ENCODE measurements at regions not wholly inside any gene's neighbourhood (a gene's known extent, or its start where the extent isn't known, plus 50 kb on each side); places are given as distances from the start of the nearest gene placed in this dataset.

DNA sequence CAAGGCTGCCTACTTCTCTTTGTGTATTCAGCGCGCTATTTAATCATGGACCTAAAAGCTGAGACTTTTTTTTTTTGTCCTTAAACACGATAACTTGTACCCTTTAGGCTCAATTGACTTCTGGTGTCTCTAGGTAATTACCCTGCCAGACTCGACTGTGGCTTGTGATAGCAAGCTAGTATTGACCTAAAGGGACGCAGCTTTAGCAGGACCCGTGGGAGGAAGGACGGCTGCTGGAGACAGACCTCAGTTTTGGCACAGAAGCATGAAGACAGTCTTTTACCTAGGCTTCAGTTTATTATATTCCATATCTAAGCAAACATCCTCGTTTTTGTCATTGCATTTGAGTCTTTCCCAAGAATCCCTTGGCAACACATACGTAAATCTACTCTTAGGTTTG is 115.3 kb downstream of the SMC2 start:
- TF ChIP-seq, protein P1, sequence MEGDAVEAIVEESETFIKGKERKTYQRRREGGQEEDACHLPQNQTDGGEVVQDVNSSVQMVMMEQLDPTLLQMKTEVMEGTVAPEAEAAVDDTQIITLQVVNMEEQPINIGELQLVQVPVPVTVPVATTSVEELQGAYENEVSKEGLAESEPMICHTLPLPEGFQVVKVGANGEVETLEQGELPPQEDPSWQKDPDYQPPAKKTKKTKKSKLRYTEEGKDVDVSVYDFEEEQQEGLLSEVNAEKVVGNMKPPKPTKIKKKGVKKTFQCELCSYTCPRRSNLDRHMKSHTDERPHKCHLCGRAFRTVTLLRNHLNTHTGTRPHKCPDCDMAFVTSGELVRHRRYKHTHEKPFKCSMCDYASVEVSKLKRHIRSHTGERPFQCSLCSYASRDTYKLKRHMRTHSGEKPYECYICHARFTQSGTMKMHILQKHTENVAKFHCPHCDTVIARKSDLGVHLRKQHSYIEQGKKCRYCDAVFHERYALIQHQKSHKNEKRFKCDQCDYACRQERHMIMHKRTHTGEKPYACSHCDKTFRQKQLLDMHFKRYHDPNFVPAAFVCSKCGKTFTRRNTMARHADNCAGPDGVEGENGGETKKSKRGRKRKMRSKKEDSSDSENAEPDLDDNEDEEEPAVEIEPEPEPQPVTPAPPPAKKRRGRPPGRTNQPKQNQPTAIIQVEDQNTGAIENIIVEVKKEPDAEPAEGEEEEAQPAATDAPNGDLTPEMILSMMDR (IDR thresholded peaks at IDR 0.05; ENCODE audit: low read length), result no peak
- no peak for TF ChIP-seq EZH2phosphoT487 (IDR thresholded peaks at IDR 0.05; ENCODE audit: low read length)
